GM12874 (cell line): ENCODE measurements at regions not wholly inside any gene's neighbourhood (a gene's known extent, or its start where the extent isn't known, plus 50 kb on each side); places are given as distances from the start of the nearest gene placed in this dataset.

Experiments
- CTCF ChIP-seq: IDR thresholded peaks from 2 replicates; pipeline ENCODE4 v1.5.1; 2011; ENCODE audit warnings: low read depth, mild to moderate bottlenecking, control low read depth, low read length, moderate library complexity; ENCODE audit not compliant: insufficient read depth

GRCh38 chr14:46323404-46323762, 328.2 kb downstream of the RPL10L start:
- no peak for TF ChIP-seq CTCF

- no peak for TF ChIP-seq CTCF
Measured at GRCh38 chr14:46322730-46323403, 328.7 kb downstream of the RPL10L start.

- no peak for TF ChIP-seq CTCF
Measured at GRCh38 chr14:46322076-46322475, 329.5 kb downstream of the RPL10L start.

- no peak for TF ChIP-seq CTCF
Measured at GRCh38 chr14:46306267-46306666, 345.3 kb downstream of the RPL10L start.

GRCh38 chr14:46300765-46301164, 350.8 kb downstream of the RPL10L start:
- no peak for TF ChIP-seq CTCF

- no peak for TF ChIP-seq CTCF
Measured at GRCh38 chr14:46290706-46291105, 360.9 kb downstream of the RPL10L start.

- no peak for TF ChIP-seq CTCF
Measured at GRCh38 chr14:46279776-46280175, 371.8 kb downstream of the RPL10L start.
